Caco-2 (cell line): ENCODE measurements at regions not wholly inside any gene's neighbourhood (a gene's known extent, or its start where the extent isn't known, plus 50 kb on each side); places are given as distances from the start of the nearest gene placed in this dataset.

Source experiments
- BruUV-seq: library from RNA; stranded (reverse); fragments of 400-500 nt; replicated peaks from 2 replicates; lab custom pipeline; 2021; lab: Mats Ljungman, UMichigan
- CTCF ChIA-PET: fragments of 300-600 bp; sonication (Branson Sonifier 250); formaldehyde crosslinking; loops from one replicate; lab custom pipeline; 2022; ENCODE audit warnings: antibody characterized with exemption; lab: Charles Lee
- POLR2A ChIA-PET: fragments of 300-600 bp; sonication (Branson Sonifier 250); formaldehyde crosslinking; loops from one replicate; lab custom pipeline; 2022; ENCODE audit warnings: antibody characterized with exemption; lab: Charles Lee
- DNase-seq, 2 experiments: peaks; one replicate each; pipeline versions ENCODE4 v3.0.0 to v3.0.0-alpha.2; 2020 to 2022
- H3K27me3 ChIP-seq: replicated peaks from 2 replicates; pipeline ENCODE4 v1.6.0; 2011; ENCODE audit warnings: low read length; ENCODE audit not compliant: control insufficient read depth, insufficient read depth
- H3K36me3 ChIP-seq: 2 replicates; pipeline ENCODE4 v1.5.1; 2011; ENCODE audit warnings: low read length; ENCODE audit not compliant: control insufficient read depth, insufficient read depth
- H3K4me1 ChIP-seq: fragments of 250-450 bp; sonication (Bioruptor Pico); 2 replicates; pipeline ENCODE4 v1.5.1; 2020; ENCODE audit warnings: mild to moderate bottlenecking
- H3K4me3 ChIP-seq: 2 replicates; pipeline ENCODE4 v1.5.1; 2011; ENCODE audit warnings: low read depth, mild to moderate bottlenecking, control low read depth, low read length
- H3K9me3 ChIP-seq: fragments of 250-450 bp; sonication (Bioruptor Pico); 2 replicates; pipeline ENCODE4 v1.5.1; 2020; ENCODE audit warnings: mild to moderate bottlenecking, moderate library complexity
- H3K27ac Mint-ChIP-seq: one replicate; pipeline ENCODE4 v1.8.0; 2022; ENCODE audit warnings: mixed read lengths; ENCODE audit not compliant: unreplicated experiment
- H3K27me3 Mint-ChIP-seq: one replicate; pipeline ENCODE4 v1.8.0; 2022; ENCODE audit warnings: mixed read lengths; ENCODE audit not compliant: insufficient read depth, unreplicated experiment
- H3K36me3 Mint-ChIP-seq: one replicate; pipeline ENCODE4 v1.8.0; 2022; ENCODE audit warnings: mild to moderate bottlenecking, mixed read lengths; ENCODE audit not compliant: insufficient read depth, unreplicated experiment
- H3K4me1 Mint-ChIP-seq: one replicate; pipeline ENCODE4 v1.8.0; 2022; ENCODE audit warnings: low read depth, mixed read lengths; ENCODE audit not compliant: unreplicated experiment
- H3K4me3 Mint-ChIP-seq: one replicate; pipeline ENCODE4 v1.8.0; 2022; ENCODE audit warnings: mild to moderate bottlenecking, moderate library complexity, mixed read lengths; ENCODE audit not compliant: unreplicated experiment
- H3K9me3 Mint-ChIP-seq: one replicate; pipeline ENCODE4 v1.8.0; 2022; ENCODE audit warnings: mixed read lengths; ENCODE audit not compliant: unreplicated experiment
- intact Hi-C: fragments of 100-400 bp; cut with micrococcal nuclease; formaldehyde crosslinking; loops from one replicate; pipeline ENCODE4 v1.10.0; 2022; ENCODE audit not compliant: unreplicated experiment
- TF ChIP-seq, protein P1 (sequence below), 2 experiments: fragments of 200-600 bp in 1 of 2; IDR thresholded peaks; 1 replicate in 1 of 2; 2 replicates in 1 of 2; pipeline versions ENCODE4 v1.5.1 to v1.8.0; 2011 to 2022; ENCODE audit warnings: antibody characterized with exemption in 1 of 2, control low read depth in 1 of 2, inconsistent platforms in 1 of 2, low read depth in 1 of 2, low read length in 1 of 2, mild to moderate bottlenecking in 1 of 2, moderate library complexity in 1 of 2; ENCODE audit not compliant: insufficient read depth in 1 of 2, severe bottlenecking in 1 of 2, unreplicated experiment in 1 of 2

DNA sequence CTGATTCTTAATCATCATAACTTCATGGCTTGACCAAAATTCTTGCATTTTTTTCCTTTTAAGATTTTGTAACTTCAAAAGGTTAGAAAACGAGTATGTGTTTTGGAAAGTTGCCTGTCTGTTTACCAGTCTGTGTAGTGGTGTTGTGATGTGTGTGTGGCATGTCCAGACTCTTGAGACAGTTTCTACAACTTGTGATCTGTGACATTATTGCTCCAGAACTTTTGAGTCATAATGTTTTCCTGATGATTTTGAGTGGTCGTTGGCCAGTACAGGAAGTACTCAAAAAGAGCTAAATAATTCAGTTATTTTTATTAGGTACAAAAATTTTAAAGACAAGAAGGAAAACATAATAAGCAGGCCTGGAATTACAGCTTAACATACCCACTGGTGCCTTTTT, 229.0 kb upstream of the C2CD4B start:
- no peaks in the 10 kb centered on the region for H3K27me3 Mint-ChIP-seq

DNA sequence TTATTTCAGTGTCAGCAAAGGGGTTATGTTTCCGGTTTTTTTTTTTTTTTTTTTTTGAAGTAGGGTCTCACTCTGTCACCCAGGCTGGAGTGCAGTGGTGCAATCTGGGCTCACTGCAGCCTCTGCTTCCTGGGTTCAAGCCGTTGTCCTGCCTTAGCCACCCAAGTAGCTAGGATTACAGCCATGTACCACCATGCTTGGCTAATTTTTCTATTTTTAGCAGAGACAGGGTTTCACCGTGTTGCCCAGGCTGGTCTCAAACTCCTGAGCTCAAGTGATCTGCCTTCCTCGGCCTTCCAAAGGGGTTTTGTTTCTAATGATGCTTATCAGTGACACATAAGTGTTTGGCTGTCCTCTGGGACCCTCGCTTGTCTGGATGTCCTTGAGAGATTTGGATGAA, 235.7 kb upstream of the C2CD4B start:
- H3K9me3 ChIP-seq = peaks cover 25% of the 10 kb centered on the region
- DNase-seq = no peak
- peaks cover 2% of the 10 kb centered on the region for H3K36me3 ChIP-seq
- Mint-ChIP-seq H3K36me3 (peaks cover 48% of the 10 kb centered on the region), H3K27ac (no peak overlapping the region), H3K9me3 (peaks cover 10% of the 10 kb centered on the region), H3K4me1 (peaks cover 27% of the 10 kb centered on the region), H3K4me3 (no peak overlapping the region), H3K27me3 (no peaks in the 10 kb centered on the region)
- TF ChIP-seq, protein P1, sequence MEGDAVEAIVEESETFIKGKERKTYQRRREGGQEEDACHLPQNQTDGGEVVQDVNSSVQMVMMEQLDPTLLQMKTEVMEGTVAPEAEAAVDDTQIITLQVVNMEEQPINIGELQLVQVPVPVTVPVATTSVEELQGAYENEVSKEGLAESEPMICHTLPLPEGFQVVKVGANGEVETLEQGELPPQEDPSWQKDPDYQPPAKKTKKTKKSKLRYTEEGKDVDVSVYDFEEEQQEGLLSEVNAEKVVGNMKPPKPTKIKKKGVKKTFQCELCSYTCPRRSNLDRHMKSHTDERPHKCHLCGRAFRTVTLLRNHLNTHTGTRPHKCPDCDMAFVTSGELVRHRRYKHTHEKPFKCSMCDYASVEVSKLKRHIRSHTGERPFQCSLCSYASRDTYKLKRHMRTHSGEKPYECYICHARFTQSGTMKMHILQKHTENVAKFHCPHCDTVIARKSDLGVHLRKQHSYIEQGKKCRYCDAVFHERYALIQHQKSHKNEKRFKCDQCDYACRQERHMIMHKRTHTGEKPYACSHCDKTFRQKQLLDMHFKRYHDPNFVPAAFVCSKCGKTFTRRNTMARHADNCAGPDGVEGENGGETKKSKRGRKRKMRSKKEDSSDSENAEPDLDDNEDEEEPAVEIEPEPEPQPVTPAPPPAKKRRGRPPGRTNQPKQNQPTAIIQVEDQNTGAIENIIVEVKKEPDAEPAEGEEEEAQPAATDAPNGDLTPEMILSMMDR (IDR thresholded peaks at IDR 0.05; ENCODE audit: insufficient read depth in 1 of 2, low read depth in 1 of 2, low read length in 1 of 2, severe bottlenecking in 1 of 2, unreplicated experiment in 1 of 2) = no peak
- H3K4me1 ChIP-seq = no peaks in the 10 kb centered on the region
- H3K4me3 ChIP-seq = no peak overlapping the region
- POLR2A ChIA-PET = no interaction called here
- intact Hi-C loops = no loop called here
- CTCF ChIA-PET = no interaction called here
- no peaks in the 10 kb centered on the region for H3K27me3 ChIP-seq
- BruUV-seq = no TSS peak

More for the DNA sequence above, 229.0 kb upstream of the C2CD4B start:
- POLR2A ChIA-PET = no interaction called here
- no peaks in the 10 kb centered on the region; the same call in 1 of the 2 replicates for H3K36me3 ChIP-seq
- H3K4me3 ChIP-seq = no peak overlapping the region
- intact Hi-C loops = loop anchor here (5.0 kb wide), 2 partner anchors 78 to 103 kb away; no protein-coding TSS in a partner anchor
- H3K36me3 Mint-ChIP-seq = peaks cover 50% of the 10 kb centered on the region
- no peaks in the 10 kb centered on the region for H3K27me3 ChIP-seq
- H3K4me1 Mint-ChIP-seq = peaks cover 13% of the 10 kb centered on the region
- DNase-seq = no peak
- peaks cover 19% of the 10 kb centered on the region for H3K4me1 ChIP-seq
- CTCF ChIA-PET = no interaction called here
- H3K27ac Mint-ChIP-seq = no peak overlapping the region
- no peak overlapping the region for H3K4me3 Mint-ChIP-seq
- H3K9me3 Mint-ChIP-seq = no peaks in the 10 kb centered on the region
- no TSS peak for BruUV-seq
- peaks cover 11% of the 10 kb centered on the region; the same call in 1 of the 2 replicates for H3K9me3 ChIP-seq
- TF ChIP-seq, protein P1 (IDR thresholded peaks at IDR 0.05; ENCODE audit: insufficient read depth in 1 of 2, low read depth in 1 of 2, low read length in 1 of 2, severe bottlenecking in 1 of 2, unreplicated experiment in 1 of 2) = no peak

DNA sequence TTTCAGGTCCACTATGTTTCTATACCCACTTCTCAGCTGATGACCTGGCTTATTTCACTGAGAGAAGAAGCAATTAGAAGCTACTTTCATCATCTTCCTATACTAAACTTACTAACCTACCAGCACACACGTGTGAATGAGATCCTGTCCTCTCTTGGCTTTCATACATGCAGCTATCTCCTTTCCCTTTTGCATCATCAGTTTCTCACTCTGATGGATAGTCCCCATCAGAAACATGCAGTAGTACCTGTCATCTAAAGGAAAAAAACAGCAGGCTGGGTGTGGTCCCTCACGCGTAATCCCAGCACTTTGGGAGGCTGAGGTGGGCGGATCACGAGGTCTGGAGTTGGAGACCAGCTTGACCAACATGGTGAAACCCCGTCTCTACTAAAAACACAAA, 237.6 kb upstream of the C2CD4B start:
- Histone ChIP-seq H3K4me1 (peaks cover 16% of the 10 kb centered on the region; the same call in 1 of the 2 replicates), H3K36me3 (peaks cover 2% of the 10 kb centered on the region), H3K4me3 (no peak overlapping the region), H3K9me3 (peaks cover 25% of the 10 kb centered on the region), H3K27me3 (no peaks in the 10 kb centered on the region)
- TF ChIP-seq, protein P1 (IDR thresholded peaks at IDR 0.05; ENCODE audit: insufficient read depth in 1 of 2, low read depth in 1 of 2, low read length in 1 of 2, severe bottlenecking in 1 of 2, unreplicated experiment in 1 of 2) = no peak
- CTCF ChIA-PET = no interaction called here
- no TSS peak for BruUV-seq
- POLR2A ChIA-PET = no interaction called here
- H3K27ac Mint-ChIP-seq = no peak overlapping the region
- H3K27me3 Mint-ChIP-seq = no peaks in the 10 kb centered on the region
- intact Hi-C loops = no loop called here
- peaks cover 48% of the 10 kb centered on the region for H3K36me3 Mint-ChIP-seq
- DNase-seq = no peak
- H3K9me3 Mint-ChIP-seq = peaks cover 10% of the 10 kb centered on the region
- H3K4me3 Mint-ChIP-seq = no peak overlapping the region
- peaks cover 35% of the 10 kb centered on the region for H3K4me1 Mint-ChIP-seq
